ENCODE measurements at regions not wholly inside any gene's neighbourhood (a gene's known extent, or its start where the extent isn't known, plus 50 kb on each side); places are given as distances from the start of the nearest gene placed in this dataset.
A peak's percentile ranks its signal among the peaks of the same experiment; 100 is the strongest.
"Not testable (repeated sequence)": the region's sequence is repeated elsewhere in the genome, so short reads cannot be mapped to it uniquely, and the experiment has no call there.

GRCh38 chr7:142488036-142488633, 230.3 kb upstream of the PRSS58 start:
- no peak overlapping the region for H3K4me3 ChIP-seq (ENCODE audit: low read depth, low read length)
- WGBS (ENCODE audit: insufficient coverage): 83% methylated on average over 7 of the region's 10 CpGs
- no peak for DNase-seq (ENCODE audit: low read depth in 4 of 6, low spot score in 6 of 6)
- H3K4me1 ChIP-seq (ENCODE audit: control insufficient read depth, insufficient read depth, low read length): no peaks in the 10 kb centered on the region
- no peaks in the 10 kb centered on the region for H3K27me3 ChIP-seq (ENCODE audit: control insufficient read depth, insufficient read depth, low read length)
- no peaks in the 10 kb centered on the region for H3K36me3 ChIP-seq (ENCODE audit: control insufficient read depth, insufficient read depth, low read length)
- H3K27ac ChIP-seq (ENCODE audit: low read depth, low read length): no peak overlapping the region
- no peaks in the 10 kb centered on the region for H3K9me3 ChIP-seq (ENCODE audit: control insufficient read depth, insufficient read depth, low read length)

- WGBS (ENCODE audit: insufficient coverage): 67% methylated on average over 3 of the region's 4 CpGs
- not testable (repeated sequence) for H3K36me3 ChIP-seq (ENCODE audit: control insufficient read depth, insufficient read depth, low read length); H3K9me3 ChIP-seq (ENCODE audit: control insufficient read depth, insufficient read depth, low read length); H3K4me3 ChIP-seq (ENCODE audit: low read depth, low read length); H3K27ac ChIP-seq (ENCODE audit: low read depth, low read length); DNase-seq (ENCODE audit: low read depth in 4 of 6, low spot score in 6 of 6); H3K27me3 ChIP-seq (ENCODE audit: control insufficient read depth, insufficient read depth, low read length); H3K4me1 ChIP-seq (ENCODE audit: control insufficient read depth, insufficient read depth, low read length)
Measured at GRCh38 chr7:142487565-142487964, 229.7 kb upstream of the PRSS58 start.

GRCh38 chr7:142487124-142487523, 229.3 kb upstream of the PRSS58 start:
- no peak for DNase-seq (ENCODE audit: low read depth in 4 of 6, low spot score in 6 of 6)
- no peaks in the 10 kb centered on the region for H3K36me3 ChIP-seq (ENCODE audit: control insufficient read depth, insufficient read depth, low read length)
- no peaks in the 10 kb centered on the region for H3K9me3 ChIP-seq (ENCODE audit: control insufficient read depth, insufficient read depth, low read length)
- WGBS (ENCODE audit: insufficient coverage): 70% methylated on average over 2 of the region's 4 CpGs
- no peak overlapping the region for H3K27ac ChIP-seq (ENCODE audit: low read depth, low read length)
- H3K27me3 ChIP-seq (ENCODE audit: control insufficient read depth, insufficient read depth, low read length): no peaks in the 10 kb centered on the region
- no peak overlapping the region for H3K4me3 ChIP-seq (ENCODE audit: low read depth, low read length)
- H3K4me1 ChIP-seq (ENCODE audit: control insufficient read depth, insufficient read depth, low read length): no peaks in the 10 kb centered on the region

- Histone ChIP-seq H3K27me3 (ENCODE audit: control insufficient read depth, insufficient read depth, low read length) (no peaks in the 10 kb centered on the region), H3K4me3 (ENCODE audit: low read depth, low read length) (no peak overlapping the region), H3K9me3 (ENCODE audit: control insufficient read depth, insufficient read depth, low read length) (no peaks in the 10 kb centered on the region), H3K27ac (ENCODE audit: low read depth, low read length) (no peak overlapping the region), H3K36me3 (ENCODE audit: control insufficient read depth, insufficient read depth, low read length) (no peaks in the 10 kb centered on the region), H3K4me1 (ENCODE audit: control insufficient read depth, insufficient read depth, low read length) (no peaks in the 10 kb centered on the region)
- WGBS (ENCODE audit: insufficient coverage): 52% methylated on average over 5 of the region's 7 CpGs
- no peak for DNase-seq (ENCODE audit: low read depth in 4 of 6, low spot score in 6 of 6)
Measured at GRCh38 chr7:142485617-142486226, 227.9 kb upstream of the PRSS58 start.

GRCh38 chr7:142483659-142484317, 225.9 kb upstream of the PRSS58 start:
- no peak for DNase-seq (ENCODE audit: low read depth in 4 of 6, low spot score in 6 of 6)
- Histone ChIP-seq H3K9me3 (ENCODE audit: control insufficient read depth, insufficient read depth, low read length) (no peaks in the 10 kb centered on the region), H3K4me3 (ENCODE audit: low read depth, low read length) (no peak overlapping the region), H3K4me1 (ENCODE audit: control insufficient read depth, insufficient read depth, low read length) (no peaks in the 10 kb centered on the region), H3K36me3 (ENCODE audit: control insufficient read depth, insufficient read depth, low read length) (no peaks in the 10 kb centered on the region), H3K27me3 (ENCODE audit: control insufficient read depth, insufficient read depth, low read length) (no peaks in the 10 kb centered on the region), H3K27ac (ENCODE audit: low read depth, low read length) (no peak overlapping the region)
- WGBS (ENCODE audit: insufficient coverage): 74% methylated on average over 4 of the region's 5 CpGs

- peak in 2 of 6 donors; percentile 41 to 58 for DNase-seq (ENCODE audit: low read depth in 4 of 6, low spot score in 6 of 6)
- Histone ChIP-seq H3K4me1 (ENCODE audit: control insufficient read depth, insufficient read depth, low read length) (no peaks in the 10 kb centered on the region), H3K36me3 (ENCODE audit: control insufficient read depth, insufficient read depth, low read length) (no peaks in the 10 kb centered on the region), H3K27me3 (ENCODE audit: control insufficient read depth, insufficient read depth, low read length) (no peaks in the 10 kb centered on the region), H3K27ac (ENCODE audit: low read depth, low read length) (no peak overlapping the region), H3K9me3 (ENCODE audit: control insufficient read depth, insufficient read depth, low read length) (no peaks in the 10 kb centered on the region), H3K4me3 (ENCODE audit: low read depth, low read length) (no peak overlapping the region)
- 62% methylated on average over 5 of the region's 9 CpGs for WGBS (ENCODE audit: insufficient coverage)
Measured at GRCh38 chr7:142482891-142483658, 225.2 kb upstream of the PRSS58 start.

GRCh38 chr7:142481548-142481947, 223.7 kb upstream of the PRSS58 start:
- H3K36me3 ChIP-seq (ENCODE audit: control insufficient read depth, insufficient read depth, low read length): no peaks in the 10 kb centered on the region
- WGBS (ENCODE audit: insufficient coverage): no CpG with 5 or more reads among the region's 2 CpGs
- H3K9me3 ChIP-seq (ENCODE audit: control insufficient read depth, insufficient read depth, low read length): no peaks in the 10 kb centered on the region
- H3K4me3 ChIP-seq (ENCODE audit: low read depth, low read length): no peak overlapping the region
- no peaks in the 10 kb centered on the region for H3K27me3 ChIP-seq (ENCODE audit: control insufficient read depth, insufficient read depth, low read length)
- H3K4me1 ChIP-seq (ENCODE audit: control insufficient read depth, insufficient read depth, low read length): no peaks in the 10 kb centered on the region
- DNase-seq (ENCODE audit: low read depth in 4 of 6, low spot score in 6 of 6): peak in 1 of 6 donors; percentile 32
- H3K27ac ChIP-seq (ENCODE audit: low read depth, low read length): no peak overlapping the region

- peak in 2 of 6 donors; percentile 44 to 52 for DNase-seq (ENCODE audit: low read depth in 4 of 6, low spot score in 6 of 6)
Measured at GRCh38 chr7:142478479-142479220, 220.8 kb upstream of the PRSS58 start.

GRCh38 chr7:142477801-142478200, 219.9 kb upstream of the PRSS58 start:
- no CpG with 5 or more reads among the region's 5 CpGs for WGBS (ENCODE audit: insufficient coverage)
- not testable (repeated sequence) for H3K4me1 ChIP-seq (ENCODE audit: control insufficient read depth, insufficient read depth, low read length); H3K4me3 ChIP-seq (ENCODE audit: low read depth, low read length); H3K36me3 ChIP-seq (ENCODE audit: control insufficient read depth, insufficient read depth, low read length); H3K27ac ChIP-seq (ENCODE audit: low read depth, low read length); H3K9me3 ChIP-seq (ENCODE audit: control insufficient read depth, insufficient read depth, low read length); DNase-seq (ENCODE audit: low read depth in 4 of 6, low spot score in 6 of 6); H3K27me3 ChIP-seq (ENCODE audit: control insufficient read depth, insufficient read depth, low read length)

More at GRCh38 chr7:142478479-142479220, 220.8 kb upstream of the PRSS58 start:
- H3K36me3 ChIP-seq (ENCODE audit: control insufficient read depth, insufficient read depth, low read length): no peaks in the 10 kb centered on the region
- no peak overlapping the region for H3K4me3 ChIP-seq (ENCODE audit: low read depth, low read length)
- H3K4me1 ChIP-seq (ENCODE audit: control insufficient read depth, insufficient read depth, low read length): no peaks in the 10 kb centered on the region
- no peaks in the 10 kb centered on the region for H3K9me3 ChIP-seq (ENCODE audit: control insufficient read depth, insufficient read depth, low read length)
- 53% methylated on average over 7 of the region's 9 CpGs for WGBS (ENCODE audit: insufficient coverage)
- H3K27ac ChIP-seq (ENCODE audit: low read depth, low read length): no peak overlapping the region
- no peaks in the 10 kb centered on the region for H3K27me3 ChIP-seq (ENCODE audit: control insufficient read depth, insufficient read depth, low read length)

Measured in spinal cord (tissue), 9 donors.